SU-DHL-6 (cell line): ENCODE measurements at regions not wholly inside any gene's neighbourhood (a gene's known extent, or its start where the extent isn't known, plus 50 kb on each side); places are given as distances from the start of the nearest gene placed in this dataset.

ENCODE experiments used
- EZH2phosphoT487 ChIP-seq: fragments of 200-600 bp; sonication (generic), shearing (Covaris generic); conservative IDR thresholded peaks from 2 replicates; pipeline ENCODE4 v1.6.1; 2018; ENCODE audit warnings: mild to moderate bottlenecking, antibody characterized with exemption, low read length, moderate library complexity, mixed read lengths
- TF ChIP-seq, protein P1 (sequence below): fragments of 200-600 bp; sonication (generic); IDR thresholded peaks from one replicate; pipeline ENCODE4 v1.5.1; 2017; ENCODE audit warnings: antibody characterized with exemption, mild to moderate bottlenecking, low read length, moderate library complexity; ENCODE audit not compliant: insufficient read depth, poor library complexity, severe bottlenecking

DNA sequence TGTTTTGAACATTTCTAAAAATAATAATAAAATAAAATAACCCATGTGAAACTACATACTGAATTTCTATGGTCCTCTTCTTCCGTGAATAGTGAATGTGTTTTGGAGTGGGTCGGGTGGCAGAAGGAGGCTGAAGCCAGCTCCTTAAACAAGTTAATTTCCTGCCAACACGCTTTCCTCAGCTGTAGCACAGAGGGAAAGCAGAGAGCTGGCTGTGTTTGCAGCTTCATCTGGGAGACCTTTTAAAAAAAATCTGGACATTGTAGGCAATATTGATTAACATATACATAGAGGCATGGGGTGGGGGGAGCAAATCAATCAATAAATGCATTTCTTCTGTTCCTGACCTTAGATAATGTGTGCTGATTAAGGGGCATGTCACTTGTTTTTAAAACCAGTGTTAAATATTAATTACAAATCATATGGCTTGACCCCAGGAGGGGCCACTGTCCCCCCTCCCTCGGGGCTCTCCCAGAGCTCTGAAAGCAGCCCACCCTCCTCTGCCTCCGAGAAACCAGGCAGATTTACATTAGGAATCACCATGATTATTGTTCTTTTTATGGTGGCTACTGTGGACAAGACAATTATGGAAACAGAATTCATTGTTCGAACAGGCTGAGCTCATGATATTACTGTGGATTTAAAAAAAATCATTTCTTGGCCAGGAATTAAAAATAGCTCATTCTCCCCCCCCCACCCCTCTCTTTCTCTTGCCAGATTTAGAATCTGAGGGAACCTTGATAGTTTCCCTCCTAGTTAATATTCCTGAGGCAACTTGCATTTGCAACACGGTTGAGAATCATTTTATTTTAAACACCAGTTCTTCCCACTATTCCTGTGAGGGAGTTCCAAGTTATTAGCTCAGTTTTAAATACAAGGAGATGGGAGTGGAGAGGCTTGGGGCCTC is 100.5 kb upstream of the CARD11 start:
- TF ChIP-seq, protein P1, sequence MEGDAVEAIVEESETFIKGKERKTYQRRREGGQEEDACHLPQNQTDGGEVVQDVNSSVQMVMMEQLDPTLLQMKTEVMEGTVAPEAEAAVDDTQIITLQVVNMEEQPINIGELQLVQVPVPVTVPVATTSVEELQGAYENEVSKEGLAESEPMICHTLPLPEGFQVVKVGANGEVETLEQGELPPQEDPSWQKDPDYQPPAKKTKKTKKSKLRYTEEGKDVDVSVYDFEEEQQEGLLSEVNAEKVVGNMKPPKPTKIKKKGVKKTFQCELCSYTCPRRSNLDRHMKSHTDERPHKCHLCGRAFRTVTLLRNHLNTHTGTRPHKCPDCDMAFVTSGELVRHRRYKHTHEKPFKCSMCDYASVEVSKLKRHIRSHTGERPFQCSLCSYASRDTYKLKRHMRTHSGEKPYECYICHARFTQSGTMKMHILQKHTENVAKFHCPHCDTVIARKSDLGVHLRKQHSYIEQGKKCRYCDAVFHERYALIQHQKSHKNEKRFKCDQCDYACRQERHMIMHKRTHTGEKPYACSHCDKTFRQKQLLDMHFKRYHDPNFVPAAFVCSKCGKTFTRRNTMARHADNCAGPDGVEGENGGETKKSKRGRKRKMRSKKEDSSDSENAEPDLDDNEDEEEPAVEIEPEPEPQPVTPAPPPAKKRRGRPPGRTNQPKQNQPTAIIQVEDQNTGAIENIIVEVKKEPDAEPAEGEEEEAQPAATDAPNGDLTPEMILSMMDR = no peak
- TF ChIP-seq EZH2phosphoT487 = no peak
